Skin epidermis (tissue), 12 donors: ENCODE measurements at regions not wholly inside any gene's neighbourhood (a gene's known extent, or its start where the extent isn't known, plus 50 kb on each side); places are given as distances from the start of the nearest gene placed in this dataset.

Source experiments
- H3K27ac ChIP-seq, 21 experiments: fragments of 200-600 bp; sonication (generic) in 11 of 21; one replicate each; pipeline ENCODE4 v1.5.0; 2020; ENCODE audit warnings: mild to moderate bottlenecking in 3 of 21, inconsistent platforms in 2 of 21, moderate library complexity in 2 of 21
- H3K4me3 ChIP-seq, 7 experiments: fragments of 200-600 bp; sonication (generic) in 2 of 7; one replicate each; pipeline ENCODE4 v1.5.0; 2020; ENCODE audit warnings: inconsistent platforms in 2 of 7, mild to moderate bottlenecking in 2 of 7, moderate library complexity in 1 of 7

DNA sequence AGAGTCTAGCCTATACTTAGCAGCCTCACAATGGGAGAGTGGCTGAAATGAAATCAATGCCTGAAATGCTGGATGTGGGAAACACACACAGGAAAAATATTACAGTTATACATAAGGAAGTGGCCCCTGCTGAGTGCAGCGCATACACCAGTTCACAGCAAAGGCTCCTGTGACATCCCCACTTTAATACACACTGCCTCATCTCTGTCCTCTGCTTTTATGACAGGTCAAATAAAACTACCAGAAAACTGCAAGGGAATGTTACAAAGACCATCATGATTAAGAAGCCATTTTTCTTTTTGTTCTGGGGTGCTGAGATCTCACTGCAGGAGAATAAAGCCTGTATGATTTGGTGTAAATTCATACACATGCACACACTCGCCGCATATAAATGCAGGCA is 214.3 kb downstream of the ARRDC4 start:
- Histone ChIP-seq H3K4me3 (no peak overlapping the region), H3K27ac (no peak overlapping the region)

DNA sequence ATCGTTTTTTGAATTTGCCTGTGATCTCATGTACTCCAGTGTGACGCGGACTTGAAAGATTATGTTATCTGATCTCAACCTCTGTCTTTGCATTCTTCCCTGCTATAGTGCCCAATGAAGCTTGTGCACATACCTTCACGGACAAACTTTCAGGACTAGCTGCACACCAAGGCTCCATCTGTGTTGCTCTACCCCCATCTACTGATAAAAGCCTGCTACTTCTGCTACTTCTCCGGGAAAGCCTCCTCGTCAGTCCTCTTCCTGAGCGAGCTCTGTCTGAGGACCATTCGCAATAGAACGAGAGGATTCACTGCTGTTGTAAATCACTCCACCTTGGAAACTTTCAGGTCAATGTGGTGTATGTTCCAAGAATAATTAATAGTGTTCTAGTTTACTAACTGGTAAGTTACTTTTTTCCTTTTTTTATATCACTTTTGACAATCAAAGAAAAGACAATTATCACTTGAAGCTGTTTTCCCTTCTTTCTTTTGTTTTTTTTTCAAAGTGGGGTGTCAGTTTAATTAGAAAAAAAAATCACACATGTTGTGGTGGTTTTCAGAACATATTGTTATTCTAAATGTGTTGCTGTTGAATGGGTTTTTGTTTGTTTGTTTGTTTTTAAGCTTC is 217.6 kb downstream of the ARRDC4 start:
- Histone ChIP-seq H3K27ac (no peak overlapping the region), H3K4me3 (no peak overlapping the region)

DNA sequence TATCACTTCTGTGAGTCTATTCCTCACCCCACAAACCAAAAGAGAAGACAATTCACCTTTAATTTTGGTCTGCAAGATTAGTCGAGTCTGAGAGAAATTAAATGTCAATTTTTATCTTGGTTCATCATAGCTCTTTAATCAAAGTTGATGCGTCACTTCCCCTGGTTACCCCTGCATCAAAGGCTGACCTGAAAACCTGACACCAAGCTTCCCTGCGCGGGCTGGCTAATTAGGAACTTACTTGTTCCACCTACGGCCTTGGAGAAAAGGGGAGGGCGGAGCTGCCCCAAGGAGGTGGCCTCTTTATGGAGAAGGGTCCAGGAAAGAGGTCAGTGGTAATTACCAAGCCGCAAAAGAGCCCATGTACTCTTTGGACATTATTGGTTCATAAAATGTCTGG is 218.4 kb downstream of the ARRDC4 start:
- H3K27ac ChIP-seq = no peak overlapping the region
- H3K4me3 ChIP-seq = no peak overlapping the region

DNA sequence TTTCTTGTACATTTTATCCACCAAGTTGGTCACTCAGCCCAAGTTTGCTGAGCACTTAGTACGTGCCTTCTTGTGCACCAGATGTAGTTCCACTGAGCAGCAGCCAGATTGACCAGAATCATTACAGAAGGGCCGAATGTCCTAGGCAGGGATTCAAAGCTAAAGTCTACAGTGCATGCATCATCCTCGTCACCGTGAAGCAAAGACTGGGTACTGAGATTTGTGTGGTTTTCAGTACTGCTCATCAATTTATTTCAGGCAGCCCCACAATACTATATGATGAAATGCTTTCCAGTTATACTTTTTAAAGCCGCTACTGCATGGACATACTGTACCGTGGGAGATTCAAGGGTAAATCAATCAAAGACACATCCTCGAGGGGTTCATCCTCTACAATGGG is 227.0 kb downstream of the ARRDC4 start:
- no peak overlapping the region for H3K4me3 ChIP-seq
- H3K27ac ChIP-seq = no peak overlapping the region

DNA sequence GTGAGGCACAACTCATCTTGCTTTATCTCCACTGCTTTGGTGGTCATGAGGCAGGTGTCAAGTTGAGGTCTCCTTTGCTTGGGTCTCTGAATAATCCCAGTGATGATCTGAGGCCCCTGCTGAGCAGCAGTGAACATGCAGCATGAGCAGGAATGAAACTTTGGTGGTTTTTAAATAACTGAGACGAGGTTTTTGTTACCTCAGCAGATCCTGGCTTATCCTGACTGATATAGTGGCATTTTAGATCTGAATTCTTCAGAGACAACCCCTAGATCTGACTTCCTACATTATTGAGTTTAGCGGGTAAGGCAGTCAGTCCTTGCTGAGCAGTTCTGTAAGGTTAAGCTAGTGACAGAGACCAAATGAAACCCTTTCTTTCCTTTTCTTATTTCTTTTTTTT is 230.4 kb downstream of the ARRDC4 start:
- Histone ChIP-seq H3K4me3 (no peak overlapping the region), H3K27ac (no peak overlapping the region)

DNA sequence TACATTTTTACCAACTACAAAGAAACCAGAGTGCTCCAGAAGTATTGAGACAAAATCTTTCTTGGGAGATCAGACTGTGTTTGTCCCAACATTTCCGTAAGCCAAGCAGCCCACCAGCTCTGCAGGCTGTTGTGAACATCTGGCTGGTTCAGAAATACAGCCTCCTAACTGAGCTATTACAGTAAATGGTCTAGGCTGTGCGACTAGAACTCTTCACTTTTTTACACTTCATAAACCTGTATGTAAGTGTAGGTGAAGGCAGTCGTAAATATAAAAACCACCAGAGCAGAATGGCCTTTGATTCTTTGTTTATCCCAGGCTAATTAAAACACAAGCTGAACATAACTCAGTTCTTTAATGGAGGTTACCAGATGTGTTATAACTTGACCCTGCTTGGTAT is 235.3 kb downstream of the ARRDC4 start:
- no peak overlapping the region for H3K4me3 ChIP-seq
- no peak overlapping the region for H3K27ac ChIP-seq

DNA sequence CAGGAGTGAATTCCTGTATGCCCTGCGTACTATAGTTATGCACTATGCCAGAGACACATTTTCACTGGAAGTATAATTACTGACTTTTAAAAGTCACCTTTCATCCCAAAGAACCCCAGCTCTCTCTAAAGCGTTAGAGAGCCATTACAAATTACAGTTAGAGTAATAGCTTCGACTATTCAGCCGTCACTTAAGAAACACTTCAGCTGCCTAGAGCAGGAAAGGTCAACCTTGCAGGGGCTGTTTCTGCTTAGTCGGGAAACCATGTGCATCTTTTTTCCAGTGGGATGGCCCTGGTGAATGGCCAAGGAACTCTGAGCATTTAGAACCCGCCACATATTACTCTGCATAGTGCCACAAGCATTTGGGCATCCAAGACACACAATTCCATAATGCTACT is 235.9 kb downstream of the ARRDC4 start:
- no peak overlapping the region for H3K27ac ChIP-seq

DNA sequence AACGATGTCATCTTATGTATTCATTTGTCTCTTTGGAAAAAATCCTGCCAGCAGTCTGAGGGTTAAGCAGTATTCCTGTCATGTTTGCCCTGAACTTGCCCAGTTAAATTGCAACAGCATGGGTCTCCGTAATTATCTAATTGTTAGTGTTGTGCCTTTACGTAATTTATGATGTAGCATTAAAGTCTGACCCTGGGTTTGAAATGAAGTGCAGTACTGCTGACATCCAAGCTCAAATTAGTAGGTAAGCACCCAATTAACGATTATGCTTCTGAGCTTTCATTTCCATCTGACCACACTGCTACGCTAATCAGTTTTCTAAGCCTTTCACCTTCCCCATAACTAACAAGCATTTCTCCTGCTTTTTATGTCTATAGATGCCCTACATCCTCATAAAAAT is 241.8 kb downstream of the ARRDC4 start:
- Histone ChIP-seq H3K27ac (no peak overlapping the region), H3K4me3 (no peak overlapping the region)

More for the DNA sequence above, 235.9 kb downstream of the ARRDC4 start:
- no peak overlapping the region for H3K4me3 ChIP-seq

DNA sequence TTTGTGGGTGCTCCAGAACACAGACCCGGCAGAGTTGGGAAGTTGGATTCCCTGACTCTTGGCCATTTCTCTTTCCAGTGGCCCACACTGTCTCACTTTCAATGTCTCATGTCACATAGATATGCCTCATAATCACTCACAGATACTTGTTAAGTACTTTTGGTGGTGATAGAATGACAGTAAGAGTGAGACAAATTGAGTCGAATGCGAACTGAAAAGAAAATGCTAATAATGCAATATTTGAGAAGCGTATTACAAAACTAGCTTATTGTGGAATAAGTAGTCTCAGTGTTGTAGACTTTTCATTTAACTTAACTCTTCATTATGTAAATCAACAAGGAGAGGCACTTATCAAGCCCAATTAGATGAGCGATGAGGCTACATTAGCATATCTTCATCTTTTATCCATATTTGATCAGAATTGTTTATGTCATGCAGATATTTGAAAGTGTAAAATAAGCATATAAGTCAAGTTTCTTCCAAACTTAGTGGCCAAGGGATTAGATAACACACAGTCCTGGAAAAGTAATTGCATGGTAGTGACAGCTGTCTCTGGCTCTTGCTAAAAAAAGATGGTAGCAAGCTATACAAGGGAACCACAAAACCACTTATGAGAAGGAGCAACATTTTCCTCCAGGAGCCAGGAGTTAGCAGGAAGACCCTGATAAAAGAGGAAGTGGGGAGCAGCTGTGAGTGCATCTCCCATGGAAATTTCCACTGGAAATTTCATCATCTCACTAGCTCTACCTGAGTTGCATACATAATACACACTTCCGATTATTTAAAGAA is 243.6 kb downstream of the ARRDC4 start:
- H3K27ac ChIP-seq = no peak overlapping the region

DNA sequence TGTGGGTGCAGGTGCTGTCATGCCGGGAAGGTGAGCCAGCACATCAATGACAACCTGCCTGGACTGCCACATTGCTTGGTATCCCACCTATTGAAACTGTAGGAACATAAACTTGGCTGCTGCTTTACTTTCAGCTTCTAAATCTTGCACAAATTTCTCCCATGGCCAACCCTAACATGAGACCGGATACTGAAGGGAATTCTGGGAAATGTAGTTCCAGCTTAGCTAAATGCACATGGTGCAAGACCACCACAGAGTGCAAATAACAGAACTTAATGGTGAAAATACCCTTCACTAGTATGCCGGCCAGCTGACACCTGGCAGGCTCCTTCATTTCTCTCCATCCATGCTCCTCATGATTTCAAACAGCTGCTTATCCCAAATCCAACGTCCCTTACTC is 247.4 kb downstream of the ARRDC4 start:
- no peak overlapping the region for H3K27ac ChIP-seq

More for the DNA sequence above, 243.6 kb downstream of the ARRDC4 start:
- no peak overlapping the region for H3K4me3 ChIP-seq

DNA sequence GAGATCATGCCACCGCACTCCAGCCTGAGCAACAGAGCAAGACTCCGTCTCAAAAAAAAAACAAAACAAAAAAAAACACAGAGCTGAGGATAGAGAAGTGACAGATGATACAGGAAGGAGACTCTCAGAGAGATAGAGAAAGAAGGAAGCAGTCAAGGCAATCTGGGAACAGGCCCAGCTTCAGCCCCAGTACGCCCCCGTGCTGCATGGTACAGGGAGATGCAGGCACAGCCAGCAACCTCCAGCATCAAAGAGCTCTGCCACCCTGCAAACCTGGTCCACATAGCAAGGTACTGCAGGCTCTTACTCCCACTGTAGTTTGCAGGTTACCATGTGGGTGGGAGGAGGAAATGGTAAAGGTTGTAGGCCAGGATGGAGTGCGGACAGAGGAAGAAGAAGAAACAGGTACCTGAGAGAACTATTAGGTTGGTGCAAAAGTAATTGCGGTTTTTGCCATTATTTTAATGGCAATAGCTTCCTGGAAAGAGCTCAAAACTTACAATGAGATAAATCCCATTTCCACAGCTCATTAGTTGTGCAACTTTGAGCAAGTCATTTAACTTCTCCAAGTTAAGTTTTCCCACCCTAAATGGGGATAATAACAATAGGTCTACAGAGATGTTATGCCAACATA is 253.0 kb downstream of the ARRDC4 start:
- H3K4me3 ChIP-seq = no peak overlapping the region
- no peak overlapping the region for H3K27ac ChIP-seq

More for the DNA sequence above, 247.4 kb downstream of the ARRDC4 start:
- no peak overlapping the region for H3K4me3 ChIP-seq

DNA sequence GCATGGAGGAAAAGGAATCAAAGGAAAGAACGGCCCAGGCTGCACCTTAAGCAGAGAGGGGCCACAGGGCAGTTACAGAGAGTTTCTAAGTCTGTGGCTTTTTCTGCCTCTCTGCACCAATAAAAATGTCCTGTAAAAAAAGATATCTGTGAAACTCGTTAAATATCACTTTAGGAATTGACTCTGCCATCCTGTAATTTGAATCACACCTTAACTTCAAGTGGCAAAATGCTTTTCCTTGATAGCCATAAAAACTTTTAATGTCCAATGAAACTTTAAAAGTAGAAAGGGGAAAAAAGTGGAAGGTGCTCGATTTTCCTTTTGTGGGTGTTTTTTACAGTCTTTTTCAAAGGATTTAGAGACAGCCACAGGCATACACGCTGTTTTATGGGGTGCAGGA is 255.7 kb downstream of the ARRDC4 start:
- no peak overlapping the region for H3K27ac ChIP-seq

DNA sequence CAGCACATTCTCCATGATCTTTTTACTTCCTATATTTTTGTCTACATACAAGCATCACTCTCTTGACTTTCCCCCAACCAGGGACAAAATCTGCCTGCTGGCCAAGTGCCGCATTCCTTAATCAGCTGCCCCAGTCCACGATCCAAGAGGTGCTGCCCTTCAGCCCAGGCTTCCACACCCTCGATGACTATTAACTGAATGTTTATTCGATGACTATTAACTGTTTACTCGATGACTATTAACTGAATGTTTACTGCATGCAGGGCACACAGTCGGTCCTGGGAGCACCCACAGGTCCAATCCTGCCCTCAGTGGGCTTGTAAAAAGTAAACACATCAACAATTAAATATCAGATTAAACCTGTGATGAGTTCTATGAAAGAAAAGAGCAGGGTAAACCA is 256.9 kb downstream of the ARRDC4 start:
- Histone ChIP-seq H3K27ac (no peak overlapping the region), H3K4me3 (no peak overlapping the region)

More for the DNA sequence above, 255.7 kb downstream of the ARRDC4 start:
- H3K4me3 ChIP-seq = no peak overlapping the region

DNA sequence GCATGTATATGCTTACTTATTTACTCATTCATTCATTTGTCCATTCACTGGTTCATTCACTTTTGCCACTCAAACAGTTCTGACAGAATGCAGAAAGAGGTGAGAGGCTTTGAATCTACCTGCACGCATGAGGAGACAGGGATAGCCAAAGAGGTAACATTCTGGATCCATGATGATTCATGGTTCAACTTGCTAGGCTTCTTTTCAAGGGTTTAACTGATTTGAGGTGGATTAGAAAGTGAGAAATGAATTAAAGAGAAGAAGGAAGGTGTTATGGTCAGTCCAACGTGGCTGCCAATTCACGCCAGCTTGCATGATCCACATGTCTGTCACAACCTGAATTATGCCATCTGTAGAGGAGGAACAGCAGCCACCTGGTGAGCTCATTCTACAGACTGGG is 260.6 kb downstream of the ARRDC4 start:
- H3K4me3 ChIP-seq = no peak overlapping the region
- no peak overlapping the region for H3K27ac ChIP-seq

DNA sequence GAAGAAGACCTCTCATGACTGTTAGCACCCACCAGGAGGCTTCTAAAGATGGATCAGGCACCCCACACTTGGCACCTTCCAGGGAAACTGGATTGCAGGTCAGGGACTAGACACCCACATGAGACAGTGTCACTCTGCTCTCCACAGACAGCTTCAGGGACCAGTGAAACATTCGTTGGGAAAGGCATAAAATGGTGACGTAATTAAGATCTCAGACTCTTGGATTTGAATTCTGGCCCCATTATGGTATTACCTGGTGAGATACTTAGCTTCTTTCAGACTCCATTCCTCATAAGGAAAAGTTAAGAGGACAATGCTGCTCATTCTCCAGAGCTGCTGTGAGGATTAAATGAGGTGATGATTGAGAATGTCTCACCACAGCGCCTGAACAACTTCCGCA is 261.1 kb downstream of the ARRDC4 start:
- H3K4me3 ChIP-seq = no peak overlapping the region
- H3K27ac ChIP-seq = no peak overlapping the region

DNA sequence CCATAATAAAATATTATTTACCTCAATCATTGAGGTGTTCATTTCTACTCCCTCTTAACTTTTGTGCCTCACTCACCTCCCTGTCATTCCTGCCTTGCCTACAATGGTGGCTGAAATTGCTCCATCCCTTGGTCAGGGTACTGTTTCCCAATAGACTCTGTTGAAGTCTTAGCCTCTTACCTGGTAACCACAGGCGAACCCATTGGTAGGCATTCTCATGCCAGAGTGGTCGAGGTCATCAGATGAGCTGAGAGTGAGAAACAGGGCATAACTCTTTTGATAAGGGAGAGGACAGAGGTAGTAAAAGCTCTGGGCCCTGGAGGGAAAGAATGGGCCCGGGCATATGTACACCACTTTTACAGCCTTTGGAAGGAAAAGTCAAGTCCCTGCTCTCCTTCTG is 265.6 kb downstream of the ARRDC4 start:
- H3K27ac ChIP-seq = no peak overlapping the region

DNA sequence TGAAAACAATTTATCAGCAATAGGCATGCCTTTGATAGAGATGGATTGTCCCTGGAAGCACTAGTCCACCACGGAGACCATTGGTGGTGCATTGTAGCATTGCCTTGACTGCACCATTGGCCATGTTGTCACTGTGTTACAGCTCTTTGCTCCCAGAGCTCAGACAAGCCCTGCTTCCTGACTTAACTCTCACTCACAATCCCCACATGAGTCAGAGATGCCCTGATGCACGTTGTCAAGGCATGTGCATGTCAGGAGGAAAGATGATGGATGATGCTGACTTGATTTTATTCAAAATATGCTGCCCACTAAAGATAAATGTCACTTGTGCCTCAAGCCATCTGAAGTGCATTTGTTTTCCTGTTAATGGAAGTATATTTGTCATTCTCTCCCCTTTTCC is 266.1 kb downstream of the ARRDC4 start:
- no peak overlapping the region for H3K27ac ChIP-seq
- H3K4me3 ChIP-seq = no peak overlapping the region

More for the DNA sequence above, 265.6 kb downstream of the ARRDC4 start:
- H3K4me3 ChIP-seq = no peak overlapping the region

DNA sequence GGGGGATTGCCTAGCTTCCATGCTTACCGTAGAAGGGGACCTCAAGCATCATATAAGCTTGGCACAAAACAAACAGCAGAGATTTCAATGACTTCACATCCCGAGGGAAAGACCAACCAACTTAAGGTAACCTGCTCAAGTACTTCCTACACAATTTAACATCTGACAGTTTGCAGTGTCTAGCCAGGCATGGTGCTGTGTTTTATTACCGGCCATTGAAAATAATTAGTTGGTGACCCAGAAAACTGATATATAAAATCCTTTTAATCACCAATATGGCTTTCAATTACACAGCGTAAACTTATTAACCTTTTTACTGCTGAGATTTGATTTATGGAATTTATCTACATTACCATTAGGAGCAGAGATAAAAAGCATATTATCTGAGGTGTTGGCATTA is 268.3 kb downstream of the ARRDC4 start:
- no peak overlapping the region for H3K27ac ChIP-seq

DNA sequence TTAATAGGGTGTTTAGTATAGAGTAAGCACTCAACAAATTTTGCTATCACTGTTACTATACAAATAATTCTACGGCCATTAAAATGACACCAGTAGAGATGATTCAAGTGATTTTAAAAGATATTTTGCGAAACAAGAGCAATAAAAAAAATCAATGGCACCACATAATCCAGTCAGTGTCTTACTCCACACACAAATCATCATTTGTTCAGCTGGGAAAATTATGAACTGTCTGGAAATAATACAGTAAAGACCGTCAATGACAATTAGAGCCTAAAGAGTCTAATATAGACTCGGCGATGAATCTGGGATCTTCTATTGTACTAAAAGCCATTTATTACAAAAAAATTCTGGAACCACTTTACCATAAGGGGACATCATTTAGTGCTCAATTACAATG is 270.5 kb downstream of the ARRDC4 start:
- H3K4me3 ChIP-seq = no peak overlapping the region
- no peak overlapping the region for H3K27ac ChIP-seq

More for the DNA sequence above, 268.3 kb downstream of the ARRDC4 start:
- no peak overlapping the region for H3K4me3 ChIP-seq

DNA sequence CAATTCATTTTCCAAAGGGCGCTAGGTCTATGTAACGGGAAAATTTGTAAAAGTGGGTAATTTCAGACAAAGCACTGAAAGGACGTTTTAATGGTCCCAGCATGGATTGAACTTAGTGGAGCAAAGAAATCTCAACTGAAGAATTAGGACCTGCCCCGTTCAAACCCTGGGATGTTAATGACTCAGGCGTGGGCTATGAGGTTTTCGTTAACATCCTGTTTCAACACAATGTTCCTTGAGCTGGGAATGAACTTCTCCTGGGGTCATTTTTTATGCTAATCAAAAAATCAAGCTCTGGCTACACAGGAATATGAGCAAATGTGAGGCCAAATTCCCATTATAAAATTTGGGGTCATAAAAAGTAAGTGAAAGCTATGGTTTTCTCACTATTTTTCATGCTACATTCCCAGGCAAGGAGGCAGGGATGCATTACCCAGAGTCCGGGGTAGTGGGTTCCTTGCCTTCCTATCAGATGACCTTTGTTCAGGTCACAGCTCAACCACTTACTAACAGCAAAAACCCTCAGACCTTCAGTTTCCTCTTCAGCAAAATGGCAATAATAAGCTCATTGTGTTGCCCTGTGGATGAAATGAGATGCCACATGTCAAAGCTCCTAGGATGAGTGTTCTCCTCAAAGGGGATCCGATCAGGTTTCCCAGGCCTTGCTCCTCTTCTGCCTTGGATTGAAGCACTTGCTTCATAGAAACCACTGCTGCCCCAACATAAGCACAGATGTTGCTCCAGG is 271.4 kb downstream of the ARRDC4 start:
- H3K4me3 ChIP-seq = no peak overlapping the region
- H3K27ac ChIP-seq = no peak overlapping the region
